Prostate gland (tissue), 2 donors: ENCODE measurements at regions not wholly inside any gene's neighbourhood (a gene's known extent, or its start where the extent isn't known, plus 50 kb on each side); places are given as distances from the start of the nearest gene placed in this dataset.

Source experiments
- DNase-seq: peaks from one replicate; pipeline ENCODE4 v3.0.0-alpha.2; 2019; ENCODE audit warnings: low spot score
- H3K27ac ChIP-seq, 2 donors: fragments of 200-600 bp; sonication (generic); 2 replicates each; pipeline ENCODE4 v1.5.1; 2017 to 2019
- H3K27me3 ChIP-seq: fragments of 200-600 bp; sonication (generic); replicated peaks from 2 replicates; pipeline ENCODE4 v1.5.1; 2019; ENCODE audit not compliant: insufficient read depth
- H3K36me3 ChIP-seq, 2 donors: fragments of 200-600 bp; sonication (generic); 1 replicate in 1 of 2; 2 replicates in 1 of 2; pipeline versions ENCODE4 v1.5.1 to v1.8.1; 2017 to 2019
- H3K4me1 ChIP-seq: fragments of 200-600 bp; sonication (generic); replicated peaks from 2 replicates; pipeline ENCODE4 v1.5.1; 2019
- H3K4me3 ChIP-seq, 2 donors: fragments of 200-600 bp; sonication (generic); 2 replicates each; pipeline ENCODE4 v1.5.1; 2017 to 2019
- H3K9me3 ChIP-seq: fragments of 200-600 bp; sonication (generic); 2 replicates; pipeline ENCODE4 v1.5.1; 2017
- CTCF ChIP-seq, 4 experiments: fragments of 200-600 bp in 2 of 4; fragments of 450-650 bp in 2 of 4; sonication (generic) in 2 of 4; IDR thresholded peaks; 1 replicate in 3 of 4; 2 replicates in 1 of 4; pipeline ENCODE4 v1.5.1; 2016 to 2019; ENCODE audit warnings: antibody characterized with exemption in 4 of 4, mild to moderate bottlenecking in 2 of 4, moderate library complexity in 2 of 4
- POLR2A ChIP-seq: fragments of 450-650 bp; IDR thresholded peaks from one replicate; pipeline ENCODE4 v1.6.1; 2016; ENCODE audit warnings: antibody characterized with exemption, mild to moderate bottlenecking
- POLR2AphosphoS5 ChIP-seq: sonication (generic); formaldehyde crosslinking; IDR thresholded peaks from one replicate; pipeline ENCODE4 v1.6.1; 2017; ENCODE audit warnings: antibody characterized with exemption
- WGBS: methylation state at CpG from one replicate; pipeline ENCODE4 v1.1.5; 2018; 5-methylcytosine and 5-hydroxymethylcytosine counted together
- intact Hi-C: fragments of 100-400 bp; cut with DNase I; formaldehyde crosslinking; loops from one replicate; pipeline ENCODE4 v1.14.2; 2022

- TF ChIP-seq POLR2A (no peak), POLR2AphosphoS5 (no peak), CTCF (IDR thresholded peaks at IDR 0.05) (no peak)
- no peak overlapping the region for H3K4me3 ChIP-seq
- H3K36me3 ChIP-seq = no peaks in the 10 kb centered on the region
- 55% methylated on average over 5 of the region's 5 CpGs for WGBS
- H3K9me3 ChIP-seq = no peaks in the 10 kb centered on the region
- no peak for DNase-seq
- intact Hi-C loops = loop anchor here (10.0 kb wide), 1 partner anchor 57 kb away; no protein-coding TSS in a partner anchor
- H3K27me3 ChIP-seq = no peaks in the 10 kb centered on the region
- no peak overlapping the region for H3K27ac ChIP-seq
- H3K4me1 ChIP-seq = no peaks in the 10 kb centered on the region
Measured at GRCh38 chr22:48391820-48392219, 1435.9 kb downstream of the BRD1 start.

GRCh38 chr22:48391171-48391711 lies 1436.4 kb downstream of the BRD1 start:
- Histone ChIP-seq H3K36me3 (no peaks in the 10 kb centered on the region), H3K27me3 (no peaks in the 10 kb centered on the region), H3K4me3 (no peak overlapping the region), H3K9me3 (no peaks in the 10 kb centered on the region), H3K27ac (no peak overlapping the region), H3K4me1 (no peaks in the 10 kb centered on the region)
- no peak for DNase-seq
- 74% methylated on average over 16 of the region's 16 CpGs for WGBS
- intact Hi-C loops = loop anchor here (10.0 kb wide), 1 partner anchor 56 kb away; no protein-coding TSS in a partner anchor
- TF ChIP-seq POLR2AphosphoS5 (no peak), CTCF (IDR thresholded peaks at IDR 0.05) (no peak), POLR2A (no peak)

GRCh38 chr22:48389916-48390315 lies 1437.8 kb downstream of the BRD1 start:
- no peaks in the 10 kb centered on the region for H3K27me3 ChIP-seq
- 83% methylated on average over 8 of the region's 8 CpGs for WGBS
- no peak overlapping the region for H3K27ac ChIP-seq
- H3K4me3 ChIP-seq = no peak overlapping the region
- TF ChIP-seq POLR2A (no peak), CTCF (IDR thresholded peaks at IDR 0.05) (no peak), POLR2AphosphoS5 (no peak)
- intact Hi-C loops = loop anchor here (10.0 kb wide), 1 partner anchor 55 kb away; no protein-coding TSS in a partner anchor
- H3K36me3 ChIP-seq = no peaks in the 10 kb centered on the region
- DNase-seq = no peak
- no peaks in the 10 kb centered on the region for H3K4me1 ChIP-seq
- no peaks in the 10 kb centered on the region for H3K9me3 ChIP-seq

GRCh38 chr22:48382197-48382596 lies 1445.5 kb downstream of the BRD1 start:
- Histone ChIP-seq H3K4me3 (no peak overlapping the region), H3K27me3 (peaks cover 2% of the 10 kb centered on the region), H3K4me1 (no peaks in the 10 kb centered on the region), H3K27ac (no peak overlapping the region), H3K9me3 (no peaks in the 10 kb centered on the region), H3K36me3 (no peaks in the 10 kb centered on the region)
- no peak for TF ChIP-seq CTCF (IDR thresholded peaks at IDR 0.05)
- TF ChIP-seq POLR2A = no peak
- TF ChIP-seq POLR2AphosphoS5 = no peak
- intact Hi-C loops = no loop called here
- 51% methylated on average over 12 of the region's 12 CpGs for WGBS
- no peak for DNase-seq

- H3K36me3 ChIP-seq = no peaks in the 10 kb centered on the region
- 92% methylated on average over 13 of the region's 13 CpGs for WGBS
- TF ChIP-seq CTCF (IDR thresholded peaks at IDR 0.05) = no peak
- TF ChIP-seq POLR2AphosphoS5 = no peak
- TF ChIP-seq POLR2A = no peak
- no peak overlapping the region for H3K27ac ChIP-seq
- H3K27me3 ChIP-seq = peaks cover 2% of the 10 kb centered on the region
- H3K9me3 ChIP-seq = no peaks in the 10 kb centered on the region
- intact Hi-C loops = no loop called here
- no peaks in the 10 kb centered on the region for H3K4me1 ChIP-seq
- DNase-seq = no peak
- no peak overlapping the region for H3K4me3 ChIP-seq
Measured at GRCh38 chr22:48380016-48380665, 1447.5 kb downstream of the BRD1 start.
